Neural cell (in vitro differentiated cells): ENCODE measurements at regions not wholly inside any gene's neighbourhood (a gene's known extent, or its start where the extent isn't known, plus 50 kb on each side); places are given as distances from the start of the nearest gene placed in this dataset.

ENCODE experiments used
- H2AFZ ChIP-seq: fragments of 200-600, 300-800 bp; sonication (generic), shearing (Covaris generic); 2 replicates; pipeline ENCODE4 v1.6.0; 2014; ENCODE audit warnings: low read depth, mild to moderate bottlenecking, antibody characterized with exemption, low read length, moderate library complexity
- H3F3A ChIP-seq: fragments of 200-600 bp; shearing (Covaris generic); 2 replicates; pipeline ENCODE4 v1.6.1; 2016; ENCODE audit warnings: mild to moderate bottlenecking, moderate library complexity, mixed read lengths, antibody characterized with exemption, low read length; ENCODE audit not compliant: insufficient read depth, poor library complexity, severe bottlenecking
- H3K27ac ChIP-seq: fragments of 200-600, 300-800 bp; sonication (generic), shearing (Covaris generic); 2 replicates; pipeline ENCODE4 v1.5.1; 2014; ENCODE audit warnings: mild to moderate bottlenecking, low read length, moderate library complexity
- H3K27me3 ChIP-seq: fragments of 300-800, 200-600 bp; sonication (generic), shearing (Covaris generic); 2 replicates; pipeline ENCODE4 v1.6.0; 2014; ENCODE audit warnings: mild to moderate bottlenecking, low read depth, low read length, moderate library complexity; ENCODE audit not compliant: insufficient read depth
- H3K36me3 ChIP-seq: fragments of 300-800, 200-600 bp; sonication (generic), shearing (Covaris generic); 2 replicates; pipeline ENCODE4 v1.5.1; 2014; ENCODE audit warnings: mild to moderate bottlenecking, antibody characterized with exemption, low read length, moderate library complexity; ENCODE audit not compliant: insufficient read depth
- H3K4me2 ChIP-seq: fragments of 300-800, 200-600 bp; sonication (generic), shearing (Covaris generic); 2 replicates; pipeline ENCODE4 v1.6.0; 2014; ENCODE audit warnings: mild to moderate bottlenecking, low read length
- H3K4me3 ChIP-seq: fragments of 300-800, 200-600 bp; sonication (generic), shearing (Covaris generic); 2 replicates; pipeline ENCODE4 v1.5.1; 2014; ENCODE audit warnings: mild to moderate bottlenecking, low read length, moderate library complexity
- H3K79me2 ChIP-seq: fragments of 200-600 bp; shearing (Covaris generic); replicated peaks from 2 replicates; pipeline ENCODE4 v1.6.0; 2014; ENCODE audit warnings: mild to moderate bottlenecking, low read length, moderate library complexity; ENCODE audit not compliant: insufficient read depth
- H3K9ac ChIP-seq: fragments of 300-800, 200-600 bp; sonication (generic), shearing (Covaris generic); 2 replicates; pipeline ENCODE4 v1.6.1; 2016; ENCODE audit warnings: mild to moderate bottlenecking, low read length, mixed read lengths
- H3K9me2 ChIP-seq: fragments of 200-600 bp; shearing (Covaris generic); 2 replicates; pipeline ENCODE4 v1.6.1; 2016; ENCODE audit warnings: mild to moderate bottlenecking, low read length, mixed read lengths; ENCODE audit not compliant: insufficient read depth
- H3K9me3 ChIP-seq: fragments of 200-600, 300-800 bp; sonication (generic), shearing (Covaris generic); 2 replicates; pipeline ENCODE4 v1.6.1; 2016; ENCODE audit warnings: mild to moderate bottlenecking, mixed run types, low read length, moderate library complexity, mixed read lengths
- H4K20me1 ChIP-seq: fragments of 200-600 bp; shearing (Covaris generic); 2 replicates; pipeline ENCODE4 v1.6.1; 2016; ENCODE audit warnings: mild to moderate bottlenecking, mixed run types; ENCODE audit not compliant: insufficient read depth
- CTCF ChIP-seq: fragments of 450-650 bp; IDR thresholded peaks from 2 replicates; pipeline ENCODE4 v1.5.1; 2014; ENCODE audit warnings: antibody characterized with exemption, mild to moderate bottlenecking, moderate library complexity; ENCODE audit not compliant: poor library complexity, severe bottlenecking
- EP300 ChIP-seq: fragments of 450-650 bp; conservative IDR thresholded peaks from 2 replicates; pipeline ENCODE4 v1.6.1; 2014; ENCODE audit warnings: antibody characterized with exemption, mild to moderate bottlenecking, moderate library complexity; ENCODE audit not compliant: poor library complexity, severe bottlenecking
- EZH2 ChIP-seq: fragments of 200-600, 300-800 bp; shearing (Covaris generic), sonication (generic); IDR thresholded peaks from 2 replicates; pipeline ENCODE4 v1.6.1; 2014; ENCODE audit warnings: antibody characterized with exemption, low read length, borderline replicate concordance, mild to moderate bottlenecking; ENCODE audit not compliant: insufficient read depth, poor library complexity, severe bottlenecking
- MXI1 ChIP-seq: fragments of 450-650 bp; conservative IDR thresholded peaks from 2 replicates; pipeline ENCODE4 v1.6.1; 2014; ENCODE audit warnings: antibody characterized with exemption, mild to moderate bottlenecking; ENCODE audit not compliant: poor library complexity, severe bottlenecking
- POLR2AphosphoS5 ChIP-seq: IDR thresholded peaks from 2 replicates; pipeline ENCODE4 v1.6.1; 2012
- RAD21 ChIP-seq: fragments of 450-650 bp; conservative IDR thresholded peaks from 2 replicates; pipeline ENCODE4 v1.6.1; 2014; ENCODE audit warnings: antibody characterized with exemption, mild to moderate bottlenecking, moderate library complexity
- SMC3 ChIP-seq: fragments of 450-650 bp; conservative IDR thresholded peaks from 2 replicates; pipeline ENCODE4 v1.6.1; 2014; ENCODE audit warnings: antibody characterized with exemption, mild to moderate bottlenecking, moderate library complexity; ENCODE audit not compliant: poor library complexity
- TAF1 ChIP-seq: IDR thresholded peaks from 2 replicates; pipeline ENCODE4 v1.6.1; 2012; ENCODE audit warnings: low read depth
- TF ChIP-seq, protein P1 (sequence below): IDR thresholded peaks from 2 replicates; pipeline ENCODE4 v1.6.1; 2012; ENCODE audit warnings: borderline replicate concordance

DNA sequence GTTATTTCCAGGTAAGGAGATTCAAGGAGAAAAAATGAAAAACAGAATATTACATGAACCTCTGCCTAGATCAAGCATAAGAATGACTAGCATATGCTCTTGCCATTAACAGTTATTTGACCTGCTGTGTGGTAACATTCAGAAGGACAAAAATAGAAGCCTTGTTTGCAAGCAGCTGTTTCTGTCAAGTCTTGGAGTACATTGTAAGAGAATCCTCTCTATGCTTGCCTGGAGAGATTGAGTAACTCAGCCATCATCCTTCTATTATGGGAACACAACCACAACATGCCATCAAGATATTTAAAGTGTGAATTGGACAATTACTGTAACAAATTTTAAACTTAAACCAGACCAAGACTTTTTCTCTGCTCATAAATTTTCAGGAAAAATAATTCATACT lies 1054.4 kb downstream of the NLGN4Y start:
- no peak overlapping the region for H3K9ac ChIP-seq
- no peaks in the 10 kb centered on the region for H4K20me1 ChIP-seq
- no peaks in the 10 kb centered on the region for H3K36me3 ChIP-seq
- no peak overlapping the region for H2AFZ ChIP-seq
- no peaks in the 10 kb centered on the region for H3K9me2 ChIP-seq
- no peak for TF ChIP-seq CTCF
- no peak for TF ChIP-seq EZH2
- no peak for TF ChIP-seq EP300
- TF ChIP-seq MXI1: no peak
- no peak for TF ChIP-seq SMC3
- no peak for TF ChIP-seq TAF1
- TF ChIP-seq POLR2AphosphoS5: no peak
- TF ChIP-seq RAD21: no peak
- TF ChIP-seq, protein P1, sequence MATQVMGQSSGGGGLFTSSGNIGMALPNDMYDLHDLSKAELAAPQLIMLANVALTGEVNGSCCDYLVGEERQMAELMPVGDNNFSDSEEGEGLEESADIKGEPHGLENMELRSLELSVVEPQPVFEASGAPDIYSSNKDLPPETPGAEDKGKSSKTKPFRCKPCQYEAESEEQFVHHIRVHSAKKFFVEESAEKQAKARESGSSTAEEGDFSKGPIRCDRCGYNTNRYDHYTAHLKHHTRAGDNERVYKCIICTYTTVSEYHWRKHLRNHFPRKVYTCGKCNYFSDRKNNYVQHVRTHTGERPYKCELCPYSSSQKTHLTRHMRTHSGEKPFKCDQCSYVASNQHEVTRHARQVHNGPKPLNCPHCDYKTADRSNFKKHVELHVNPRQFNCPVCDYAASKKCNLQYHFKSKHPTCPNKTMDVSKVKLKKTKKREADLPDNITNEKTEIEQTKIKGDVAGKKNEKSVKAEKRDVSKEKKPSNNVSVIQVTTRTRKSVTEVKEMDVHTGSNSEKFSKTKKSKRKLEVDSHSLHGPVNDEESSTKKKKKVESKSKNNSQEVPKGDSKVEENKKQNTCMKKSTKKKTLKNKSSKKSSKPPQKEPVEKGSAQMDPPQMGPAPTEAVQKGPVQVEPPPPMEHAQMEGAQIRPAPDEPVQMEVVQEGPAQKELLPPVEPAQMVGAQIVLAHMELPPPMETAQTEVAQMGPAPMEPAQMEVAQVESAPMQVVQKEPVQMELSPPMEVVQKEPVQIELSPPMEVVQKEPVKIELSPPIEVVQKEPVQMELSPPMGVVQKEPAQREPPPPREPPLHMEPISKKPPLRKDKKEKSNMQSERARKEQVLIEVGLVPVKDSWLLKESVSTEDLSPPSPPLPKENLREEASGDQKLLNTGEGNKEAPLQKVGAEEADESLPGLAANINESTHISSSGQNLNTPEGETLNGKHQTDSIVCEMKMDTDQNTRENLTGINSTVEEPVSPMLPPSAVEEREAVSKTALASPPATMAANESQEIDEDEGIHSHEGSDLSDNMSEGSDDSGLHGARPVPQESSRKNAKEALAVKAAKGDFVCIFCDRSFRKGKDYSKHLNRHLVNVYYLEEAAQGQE: no peak
- no peaks in the 10 kb centered on the region for H3K9me3 ChIP-seq
- H3K27me3 ChIP-seq: no peaks in the 10 kb centered on the region
- no peaks in the 10 kb centered on the region for H3F3A ChIP-seq
- no peak overlapping the region for H3K27ac ChIP-seq
- no peaks in the 10 kb centered on the region for H3K79me2 ChIP-seq
- no peak overlapping the region for H3K4me2 ChIP-seq
- H3K4me3 ChIP-seq: no peak overlapping the region

DNA sequence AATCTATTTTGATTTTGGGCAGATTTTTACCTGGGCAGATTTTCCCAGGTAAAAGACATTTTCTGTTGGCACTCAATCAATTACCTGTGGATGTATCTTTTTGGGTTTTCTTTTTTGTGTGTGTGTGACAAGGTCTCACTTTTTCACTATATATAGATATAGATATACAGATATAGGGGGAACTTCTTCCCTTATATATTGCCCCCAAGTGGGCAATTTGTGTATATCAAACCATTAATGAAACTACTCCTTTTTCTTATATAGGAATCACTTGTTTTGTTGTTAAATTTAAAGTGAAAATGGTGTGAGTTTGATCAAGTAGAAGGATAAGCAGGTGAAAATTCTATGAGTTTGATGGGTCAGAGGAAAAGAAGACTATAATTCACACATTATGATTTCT lies 1054.9 kb downstream of the NLGN4Y start:
- H3K79me2 ChIP-seq: no peaks in the 10 kb centered on the region
- H3K36me3 ChIP-seq: no peaks in the 10 kb centered on the region
- H3K27ac ChIP-seq: no peak overlapping the region
- no peaks in the 10 kb centered on the region for H3K27me3 ChIP-seq
- no peaks in the 10 kb centered on the region for H4K20me1 ChIP-seq
- no peaks in the 10 kb centered on the region for H3K9me2 ChIP-seq
- H3F3A ChIP-seq: no peaks in the 10 kb centered on the region
- TF ChIP-seq MXI1: no peak
- TF ChIP-seq POLR2AphosphoS5: no peak
- peak; percentile 22 for TF ChIP-seq CTCF
- no peak for TF ChIP-seq TAF1
- no peak for TF ChIP-seq EP300
- TF ChIP-seq EZH2: no peak
- no peak for TF ChIP-seq SMC3
- no peaks in the 10 kb centered on the region for H3K9me3 ChIP-seq
- H3K9ac ChIP-seq: no peak overlapping the region
- no peak overlapping the region for H2AFZ ChIP-seq
- H3K4me3 ChIP-seq: no peak overlapping the region
- no peak overlapping the region for H3K4me2 ChIP-seq
